WI38 (cell line): ENCODE measurements at regions not wholly inside any gene's neighbourhood (a gene's known extent, or its start where the extent isn't known, plus 50 kb on each side); places are given as distances from the start of the nearest gene placed in this dataset.
A peak's percentile ranks its signal among the peaks of the same experiment; 100 is the strongest.

Source experiments
- H3K4me3 ChIP-seq: 2 replicates; pipeline ENCODE4 v1.5.1; 2011; ENCODE audit warnings: low read depth, mild to moderate bottlenecking, control low read depth, low read length
- TF ChIP-seq, protein P1 (sequence below): IDR thresholded peaks from 2 replicates; pipeline ENCODE4 v1.5.1; 2012; ENCODE audit warnings: low read depth, mild to moderate bottlenecking, control low read depth, low read length

DNA sequence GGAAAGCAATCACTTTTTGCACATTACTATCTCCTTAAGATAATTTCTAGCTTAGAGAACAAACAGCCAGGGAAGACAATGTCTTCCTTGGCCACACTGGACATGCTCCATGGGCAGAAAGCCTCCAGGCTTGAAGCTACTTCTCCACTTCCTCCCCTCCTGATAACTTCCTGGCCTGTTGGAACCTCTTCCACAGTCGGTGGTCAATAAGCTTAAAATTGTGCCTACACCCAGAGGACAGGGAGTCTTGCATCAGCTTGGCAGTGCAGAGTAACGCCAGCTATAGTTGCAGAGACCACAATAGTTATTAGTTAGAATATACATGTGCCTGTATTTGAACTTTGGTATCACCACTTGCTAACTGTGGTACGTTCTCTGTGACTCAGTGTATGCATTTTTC lies 58.1 kb upstream of the ABCA1 start:
- TF ChIP-seq, protein P1, sequence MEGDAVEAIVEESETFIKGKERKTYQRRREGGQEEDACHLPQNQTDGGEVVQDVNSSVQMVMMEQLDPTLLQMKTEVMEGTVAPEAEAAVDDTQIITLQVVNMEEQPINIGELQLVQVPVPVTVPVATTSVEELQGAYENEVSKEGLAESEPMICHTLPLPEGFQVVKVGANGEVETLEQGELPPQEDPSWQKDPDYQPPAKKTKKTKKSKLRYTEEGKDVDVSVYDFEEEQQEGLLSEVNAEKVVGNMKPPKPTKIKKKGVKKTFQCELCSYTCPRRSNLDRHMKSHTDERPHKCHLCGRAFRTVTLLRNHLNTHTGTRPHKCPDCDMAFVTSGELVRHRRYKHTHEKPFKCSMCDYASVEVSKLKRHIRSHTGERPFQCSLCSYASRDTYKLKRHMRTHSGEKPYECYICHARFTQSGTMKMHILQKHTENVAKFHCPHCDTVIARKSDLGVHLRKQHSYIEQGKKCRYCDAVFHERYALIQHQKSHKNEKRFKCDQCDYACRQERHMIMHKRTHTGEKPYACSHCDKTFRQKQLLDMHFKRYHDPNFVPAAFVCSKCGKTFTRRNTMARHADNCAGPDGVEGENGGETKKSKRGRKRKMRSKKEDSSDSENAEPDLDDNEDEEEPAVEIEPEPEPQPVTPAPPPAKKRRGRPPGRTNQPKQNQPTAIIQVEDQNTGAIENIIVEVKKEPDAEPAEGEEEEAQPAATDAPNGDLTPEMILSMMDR: no peak
- H3K4me3 ChIP-seq: no peak overlapping the region

DNA sequence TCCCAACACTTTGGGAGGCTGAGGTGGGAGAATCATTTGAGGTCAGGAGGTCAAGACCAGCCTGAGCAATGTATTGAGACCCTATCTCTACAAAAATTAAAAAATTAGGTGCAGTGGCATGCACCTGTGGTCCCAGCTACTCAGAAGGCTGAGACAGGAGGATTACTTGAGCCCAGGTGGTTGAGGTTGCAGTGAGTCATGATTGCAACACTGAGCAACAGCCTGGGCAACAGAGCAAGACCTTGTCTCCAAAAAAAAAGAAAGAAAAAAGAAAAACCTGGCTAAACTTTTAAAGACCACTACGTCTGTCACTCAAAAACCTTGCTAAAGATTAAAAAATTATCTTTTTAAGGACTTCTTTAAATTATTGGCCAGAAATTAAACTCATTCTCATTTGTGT lies 59.8 kb upstream of the ABCA1 start:
- TF ChIP-seq, protein P1: no peak

DNA sequence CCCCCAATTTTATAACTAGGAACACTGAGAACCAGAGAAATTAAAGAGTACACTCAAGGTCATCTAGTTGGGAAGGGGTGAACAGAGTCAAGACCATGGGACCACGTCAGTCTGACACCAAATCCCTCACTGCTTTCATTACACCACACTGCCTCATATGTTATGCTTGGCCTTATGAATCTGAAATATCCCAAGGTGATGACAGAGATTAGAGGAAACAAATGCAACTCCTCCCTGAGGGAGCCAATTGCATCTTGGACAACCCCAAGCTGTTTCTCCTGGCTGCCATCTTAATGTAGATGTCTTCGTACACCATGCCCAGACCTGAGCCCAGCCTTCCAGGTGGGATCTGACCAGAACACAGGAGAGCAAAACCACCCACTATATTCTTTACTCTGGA lies 60.6 kb upstream of the ABCA1 start:
- TF ChIP-seq, protein P1: no peak
- H3K4me3 ChIP-seq: no peak overlapping the region

More for the DNA sequence above, 59.8 kb upstream of the ABCA1 start:
- no peak overlapping the region for H3K4me3 ChIP-seq

DNA sequence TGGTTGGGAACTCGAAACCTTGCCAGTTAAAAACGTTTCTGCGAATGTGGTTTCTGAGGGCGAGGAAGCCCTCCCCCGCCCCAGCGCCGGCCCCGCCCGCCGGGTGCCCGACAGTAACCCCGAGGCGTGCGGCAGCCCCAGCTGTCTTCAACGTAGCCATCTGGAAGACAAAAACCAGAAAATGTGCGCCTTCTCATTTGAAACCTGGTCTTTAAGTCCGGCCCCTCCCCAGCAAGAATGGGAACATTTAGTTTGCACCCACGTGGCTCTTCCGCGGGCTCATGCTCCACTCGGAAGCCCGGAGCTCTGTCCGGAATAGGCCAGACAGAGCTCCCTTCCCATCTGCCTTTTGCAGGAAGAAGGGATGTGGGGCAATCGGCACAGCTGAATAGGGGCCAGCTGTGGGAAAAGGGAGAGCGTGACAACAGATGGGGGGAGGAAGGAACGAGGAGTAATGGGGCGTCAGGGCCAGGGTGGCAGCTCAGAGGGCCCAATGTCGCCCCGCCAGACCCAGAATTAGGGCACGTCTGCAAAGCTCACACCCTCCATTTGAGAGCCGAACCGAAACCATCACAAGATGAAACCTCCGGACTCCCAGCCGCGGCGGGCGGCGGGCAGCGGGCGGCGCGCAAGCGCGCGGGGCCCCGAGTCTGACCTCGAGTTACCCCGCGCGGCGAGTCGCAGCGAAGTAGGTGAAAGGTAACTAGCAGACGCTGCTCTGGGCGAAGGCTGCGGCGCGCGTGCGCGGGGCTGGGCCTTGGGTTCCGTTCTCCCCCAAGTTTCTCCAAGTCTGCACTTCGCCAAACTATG lies 63.4 kb upstream of the ABCA1 start:
- TF ChIP-seq, protein P1: no peak
- peak overlapping the region; percentile 75 for H3K4me3 ChIP-seq

DNA sequence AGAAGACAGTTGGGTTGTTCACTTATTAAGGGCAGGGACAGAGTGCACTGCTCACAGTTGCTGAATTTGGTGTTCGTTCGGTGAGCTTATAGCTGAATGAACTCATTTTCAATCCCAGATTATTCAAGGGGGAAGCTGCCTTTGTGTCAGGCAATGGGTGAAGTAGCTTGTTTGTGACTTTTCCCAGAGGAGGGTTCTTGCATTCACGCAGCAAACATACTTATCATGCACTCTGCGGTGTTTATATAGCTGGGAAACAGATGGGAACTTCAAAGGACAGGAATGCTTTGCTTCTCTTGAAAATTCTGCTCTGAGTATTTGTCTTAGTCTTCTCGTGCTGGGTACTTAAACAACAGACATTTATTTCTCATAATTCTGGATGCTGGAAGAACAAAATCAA lies 64.7 kb upstream of the ABCA1 start:
- H3K4me3 ChIP-seq: no peak overlapping the region
- TF ChIP-seq, protein P1: no peak

DNA sequence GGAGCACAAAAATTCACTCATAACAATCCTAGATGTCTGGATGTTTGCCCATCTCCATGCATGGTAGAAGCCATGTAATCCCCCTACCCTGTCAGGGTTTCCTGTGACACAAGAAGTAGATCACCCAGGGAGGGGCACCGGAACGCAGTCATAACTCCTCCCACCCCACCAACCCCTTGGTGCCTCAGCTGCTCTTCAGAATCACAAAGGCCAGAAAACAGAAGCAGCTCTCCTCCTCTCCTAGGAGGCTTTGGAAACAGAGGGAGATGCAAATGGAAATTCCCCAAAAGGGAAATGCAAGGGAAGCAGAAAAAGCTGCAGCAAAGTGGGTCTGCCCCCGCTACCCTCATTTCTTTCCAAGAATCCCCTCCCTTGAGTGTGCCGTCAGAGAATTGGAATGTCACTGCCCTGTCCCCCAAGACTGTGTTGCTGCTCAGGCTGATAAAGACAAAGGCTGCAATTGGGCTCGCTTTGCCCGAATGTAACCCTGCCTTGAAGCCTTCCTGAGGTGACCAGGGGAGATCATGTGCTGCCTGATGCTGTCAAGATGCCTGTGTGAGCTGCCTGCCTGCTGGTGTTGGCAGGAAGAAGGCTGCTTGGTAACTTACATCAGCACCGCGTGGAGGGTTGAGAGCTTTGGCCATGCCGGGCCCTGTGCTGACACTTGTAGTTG lies 65.5 kb upstream of the ABCA1 start:
- TF ChIP-seq, protein P1: no peak
- no peak overlapping the region for H3K4me3 ChIP-seq

DNA sequence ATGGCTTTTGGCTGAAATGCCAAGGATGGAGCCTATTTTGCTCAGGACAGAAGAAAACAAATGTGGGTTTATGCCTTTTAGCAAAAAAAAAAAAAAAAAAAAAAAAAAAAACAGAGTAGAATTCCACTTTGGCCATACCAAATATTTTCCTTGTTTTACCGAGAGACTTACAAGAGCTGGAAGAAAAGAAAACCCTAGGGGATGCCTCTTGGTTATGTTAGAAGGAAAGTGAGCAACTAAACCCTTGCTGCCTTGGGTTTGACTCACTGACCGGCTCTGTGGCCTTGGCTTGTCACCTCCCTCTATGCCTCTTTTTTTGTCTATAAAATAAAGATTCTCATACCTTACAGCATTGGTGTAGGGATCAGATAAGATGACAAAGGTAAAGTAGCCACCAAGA lies 69.6 kb upstream of the ABCA1 start:
- TF ChIP-seq, protein P1: no peak
- no peak overlapping the region for H3K4me3 ChIP-seq
